Stomach (tissue), 4 donors: ENCODE measurements at regions not wholly inside any gene's neighbourhood (a gene's known extent, or its start where the extent isn't known, plus 50 kb on each side); places are given as distances from the start of the nearest gene placed in this dataset.

ENCODE experiments used
- EP300 ChIP-seq: sonication (generic); formaldehyde crosslinking; IDR thresholded peaks from one replicate; pipeline ENCODE4 v1.6.1; 2017; ENCODE audit warnings: antibody characterized with exemption
- POLR2A ChIP-seq, 4 donors: fragments of 450-650 bp; IDR thresholded peaks; one replicate each; pipeline ENCODE4 v1.6.1; 2016; ENCODE audit warnings: antibody characterized with exemption in 4 of 4, control low read depth in 2 of 4, mild to moderate bottlenecking in 1 of 4, moderate library complexity in 1 of 4
- POLR2AphosphoS5 ChIP-seq, 3 donors: sonication (generic); formaldehyde crosslinking; IDR thresholded peaks; one replicate each; pipeline ENCODE4 v1.6.1; 2016; ENCODE audit warnings: antibody characterized with exemption in 3 of 3
- TF ChIP-seq, protein P1 (sequence below), 7 experiments: fragments of 450-650 bp in 4 of 7; fragments of 200-600 bp in 3 of 7; sonication (generic) in 3 of 7; IDR thresholded peaks; one replicate each; pipeline ENCODE4 v1.5.1; 2016 to 2019; ENCODE audit warnings: antibody characterized with exemption in 7 of 7, control low read depth in 2 of 7, mild to moderate bottlenecking in 1 of 7

DNA sequence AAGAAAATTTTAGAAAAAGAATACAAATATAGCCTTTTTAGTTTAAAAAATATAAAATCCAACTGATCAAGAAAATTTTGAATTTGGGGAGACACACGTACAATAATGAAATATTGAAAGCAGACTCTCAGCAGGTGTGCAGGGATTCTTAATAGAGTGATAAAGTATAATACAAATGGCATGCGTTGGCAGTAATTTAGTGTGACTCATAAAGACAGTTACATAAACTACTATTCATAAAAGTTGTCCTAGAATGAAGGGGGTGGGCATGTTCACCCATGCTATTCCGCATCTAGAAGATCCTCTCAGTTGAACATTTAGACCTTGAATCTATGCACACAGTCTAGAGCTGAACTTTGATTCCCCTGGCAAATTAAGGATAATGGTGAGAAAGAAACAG is 200.4 kb upstream of the AVPR1A start:
- TF ChIP-seq POLR2AphosphoS5 (IDR thresholded peaks at IDR 0.05): no peak
- no peak for TF ChIP-seq POLR2A (IDR thresholded peaks at IDR 0.05)
- TF ChIP-seq, protein P1, sequence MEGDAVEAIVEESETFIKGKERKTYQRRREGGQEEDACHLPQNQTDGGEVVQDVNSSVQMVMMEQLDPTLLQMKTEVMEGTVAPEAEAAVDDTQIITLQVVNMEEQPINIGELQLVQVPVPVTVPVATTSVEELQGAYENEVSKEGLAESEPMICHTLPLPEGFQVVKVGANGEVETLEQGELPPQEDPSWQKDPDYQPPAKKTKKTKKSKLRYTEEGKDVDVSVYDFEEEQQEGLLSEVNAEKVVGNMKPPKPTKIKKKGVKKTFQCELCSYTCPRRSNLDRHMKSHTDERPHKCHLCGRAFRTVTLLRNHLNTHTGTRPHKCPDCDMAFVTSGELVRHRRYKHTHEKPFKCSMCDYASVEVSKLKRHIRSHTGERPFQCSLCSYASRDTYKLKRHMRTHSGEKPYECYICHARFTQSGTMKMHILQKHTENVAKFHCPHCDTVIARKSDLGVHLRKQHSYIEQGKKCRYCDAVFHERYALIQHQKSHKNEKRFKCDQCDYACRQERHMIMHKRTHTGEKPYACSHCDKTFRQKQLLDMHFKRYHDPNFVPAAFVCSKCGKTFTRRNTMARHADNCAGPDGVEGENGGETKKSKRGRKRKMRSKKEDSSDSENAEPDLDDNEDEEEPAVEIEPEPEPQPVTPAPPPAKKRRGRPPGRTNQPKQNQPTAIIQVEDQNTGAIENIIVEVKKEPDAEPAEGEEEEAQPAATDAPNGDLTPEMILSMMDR (IDR thresholded peaks at IDR 0.05): no peak
- no peak for TF ChIP-seq EP300
